MM.1S (cell line): ENCODE measurements at regions not wholly inside any gene's neighbourhood (a gene's known extent, or its start where the extent isn't known, plus 50 kb on each side); places are given as distances from the start of the nearest gene placed in this dataset.

Source experiments
- DNase-seq: peaks from one replicate; pipeline ENCODE4 v3.0.0-alpha.2; 2015
- H2AFZ ChIP-seq: fragments of 300-600 bp; sonication (generic); 2 replicates; pipeline ENCODE4 v1.6.0; 2016; ENCODE audit warnings: antibody characterized with exemption, low read length
- H3F3A ChIP-seq: fragments of 300-600 bp; sonication (generic); 2 replicates; pipeline ENCODE4 v1.6.1; 2016; ENCODE audit warnings: mild to moderate bottlenecking, antibody characterized with exemption, low read length, moderate library complexity, mixed read lengths; ENCODE audit not compliant: insufficient read depth
- H3K27ac ChIP-seq: fragments of 300-600 bp; sonication (generic); 2 replicates; pipeline ENCODE4 v1.5.1; 2016; ENCODE audit warnings: mild to moderate bottlenecking, low read length
- H3K27me3 ChIP-seq: fragments of 300-600 bp; sonication (generic); replicated peaks from 2 replicates; pipeline ENCODE4 v1.6.0; 2016; ENCODE audit warnings: low read length; ENCODE audit not compliant: insufficient read depth
- H3K36me3 ChIP-seq: fragments of 300-600 bp; sonication (generic); replicated peaks from 2 replicates; pipeline ENCODE4 v1.6.1; 2016; ENCODE audit warnings: mild to moderate bottlenecking, low read length, mixed read lengths; ENCODE audit not compliant: insufficient read depth
- H3K4me1 ChIP-seq: fragments of 300-600 bp; sonication (generic); 2 replicates; pipeline ENCODE4 v1.6.1; 2016; ENCODE audit warnings: low read length, mixed read lengths
- H3K4me2 ChIP-seq: fragments of 300-600 bp; sonication (generic); 2 replicates; pipeline ENCODE4 v1.6.0; 2016; ENCODE audit warnings: low read depth, low read length
- H3K4me3 ChIP-seq: fragments of 300-600 bp; sonication (generic); 2 replicates; pipeline ENCODE4 v1.5.1; 2016; ENCODE audit warnings: low read length, mixed read lengths
- H3K79me2 ChIP-seq: fragments of 300-600 bp; sonication (generic); 2 replicates; pipeline ENCODE4 v1.6.1; 2016; ENCODE audit warnings: mixed run types, low read length, mixed read lengths
- H3K9ac ChIP-seq: fragments of 300-600 bp; sonication (generic); 2 replicates; pipeline ENCODE4 v1.6.1; 2016; ENCODE audit warnings: low read length, mixed read lengths
- H3K9me2 ChIP-seq: fragments of 300-600 bp; sonication (generic); replicated peaks from 2 replicates; pipeline ENCODE4 v1.6.1; 2016; ENCODE audit warnings: mild to moderate bottlenecking, low read length, mixed read lengths; ENCODE audit not compliant: insufficient read depth
- H3K9me3 ChIP-seq: fragments of 300-600 bp; sonication (generic); replicated peaks from 2 replicates; pipeline ENCODE4 v1.6.1; 2016; ENCODE audit warnings: mild to moderate bottlenecking, low read length, mixed read lengths; ENCODE audit not compliant: insufficient read depth
- H4K20me1 ChIP-seq: fragments of 300-600 bp; sonication (generic); 2 replicates; pipeline ENCODE4 v1.6.1; 2016; ENCODE audit warnings: mild to moderate bottlenecking, low read length, moderate library complexity, mixed read lengths; ENCODE audit not compliant: insufficient read depth
- CTCF ChIP-seq: fragments of 300-600 bp; sonication (generic); IDR thresholded peaks from 2 replicates; pipeline ENCODE4 v1.5.1; 2016; ENCODE audit warnings: antibody characterized with exemption, low read length, mixed read lengths
- EZH2 ChIP-seq: fragments of 300-600 bp; sonication (generic); optimal IDR thresholded peaks from 2 replicates; pipeline ENCODE3; 2017; ENCODE audit warnings: low read depth, mild to moderate bottlenecking, antibody characterized with exemption, low read length, mixed read lengths
- EZH2phosphoT487 ChIP-seq: fragments of 300-600 bp; sonication (generic); IDR thresholded peaks from 2 replicates; pipeline ENCODE4 v1.6.1; 2018; ENCODE audit warnings: antibody characterized with exemption, low read length

- Histone ChIP-seq H2AFZ (no peak overlapping the region), H3K4me2 (no peak overlapping the region), H3K36me3 (no peaks in the 10 kb centered on the region), H3K27me3 (no peaks in the 10 kb centered on the region), H3K9me3 (no peaks in the 10 kb centered on the region), H3F3A (no peaks in the 10 kb centered on the region), H3K9me2 (no peaks in the 10 kb centered on the region), H3K4me1 (no peaks in the 10 kb centered on the region), H3K79me2 (no peaks in the 10 kb centered on the region), H3K4me3 (no peak overlapping the region), H4K20me1 (no peaks in the 10 kb centered on the region), H3K27ac (no peak overlapping the region), H3K9ac (no peak overlapping the region)
- DNase-seq = no peak
- TF ChIP-seq EZH2 (no peak), EZH2phosphoT487 (no peak), CTCF (no peak)
Observed at GRCh38 chr5:7117961-7118360, 278.0 kb upstream of the ADCY2 start.

GRCh38 chr5:7131680-7132079, 264.3 kb upstream of the ADCY2 start:
- no peak for DNase-seq
- Histone ChIP-seq H3K9me2 (no peaks in the 10 kb centered on the region), H2AFZ (no peak overlapping the region), H3F3A (no peaks in the 10 kb centered on the region), H3K9ac (no peak overlapping the region), H3K27ac (no peak overlapping the region), H3K4me2 (no peak overlapping the region), H3K4me1 (no peaks in the 10 kb centered on the region), H3K9me3 (no peaks in the 10 kb centered on the region), H4K20me1 (no peaks in the 10 kb centered on the region), H3K27me3 (no peaks in the 10 kb centered on the region), H3K4me3 (no peak overlapping the region), H3K36me3 (no peaks in the 10 kb centered on the region), H3K79me2 (no peaks in the 10 kb centered on the region)
- TF ChIP-seq EZH2 = no peak
- no peak for TF ChIP-seq EZH2phosphoT487
- no peak for TF ChIP-seq CTCF

GRCh38 chr5:7146886-7147285, 249.1 kb upstream of the ADCY2 start:
- no peak overlapping the region for H3K27ac ChIP-seq
- no peaks in the 10 kb centered on the region for H3K79me2 ChIP-seq
- no peak for DNase-seq
- H3K36me3 ChIP-seq = no peaks in the 10 kb centered on the region
- no peaks in the 10 kb centered on the region for H4K20me1 ChIP-seq
- H3K4me1 ChIP-seq = no peaks in the 10 kb centered on the region
- H3K9ac ChIP-seq = no peak overlapping the region
- H2AFZ ChIP-seq = no peak overlapping the region
- no peaks in the 10 kb centered on the region for H3K27me3 ChIP-seq
- H3K4me2 ChIP-seq = no peak overlapping the region
- no peak for TF ChIP-seq CTCF
- TF ChIP-seq EZH2phosphoT487 = no peak
- no peak for TF ChIP-seq EZH2
- H3K9me2 ChIP-seq = no peaks in the 10 kb centered on the region
- H3F3A ChIP-seq = no peaks in the 10 kb centered on the region
- no peaks in the 10 kb centered on the region for H3K9me3 ChIP-seq
- no peak overlapping the region for H3K4me3 ChIP-seq

- no peak overlapping the region for H3K9ac ChIP-seq
- H3K4me2 ChIP-seq = no peak overlapping the region
- no peaks in the 10 kb centered on the region for H3K4me1 ChIP-seq
- H3K4me3 ChIP-seq = no peak overlapping the region
- H3K27ac ChIP-seq = no peak overlapping the region
- H3F3A ChIP-seq = no peaks in the 10 kb centered on the region
- TF ChIP-seq EZH2 (no peak), EZH2phosphoT487 (no peak), CTCF (no peak)
- H3K36me3 ChIP-seq = no peaks in the 10 kb centered on the region
- no peaks in the 10 kb centered on the region for H3K27me3 ChIP-seq
- H3K79me2 ChIP-seq = no peaks in the 10 kb centered on the region
- no peaks in the 10 kb centered on the region for H3K9me3 ChIP-seq
- H3K9me2 ChIP-seq = no peaks in the 10 kb centered on the region
- H2AFZ ChIP-seq = no peak overlapping the region
- no peak for DNase-seq
- no peaks in the 10 kb centered on the region for H4K20me1 ChIP-seq
Observed at GRCh38 chr5:7157083-7157482, 238.9 kb upstream of the ADCY2 start.
